HCT116 (cell line): ENCODE measurements at regions not wholly inside any gene's neighbourhood (a gene's known extent, or its start where the extent isn't known, plus 50 kb on each side); places are given as distances from the start of the nearest gene placed in this dataset.

Experiments
- ATAC-seq: fragments of 200-7000 bp; cut with Tn5 transposase; 2 replicates; pipeline ENCODE4 v1.9.1; 2020; ENCODE audit warnings: mild to moderate bottlenecking, moderate library complexity
- BruUV-seq: library from RNA; stranded (reverse); fragments of 400-500 nt; replicated peaks from 2 replicates; lab custom pipeline; 2021; lab: Mats Ljungman, UMichigan
- CTCF ChIA-PET: fragments of 300-600 bp; sonication (Branson Sonifier 250); formaldehyde crosslinking; loops from one replicate; lab custom pipeline; 2021; ENCODE audit warnings: antibody characterized with exemption; lab: Charles Lee
- POLR2A ChIA-PET: fragments of 300-600, 350-600 bp; sonication (Branson Sonifier 250); formaldehyde crosslinking; loops from one replicate; lab custom pipeline; 2021; ENCODE audit warnings: antibody characterized with exemption; lab: Charles Lee
- RAD21 ChIA-PET, 2 experiments: fragments of 300-600 bp; sonication (Branson Sonifier 250); formaldehyde crosslinking; loops; one replicate each; lab custom pipeline; 2023; ENCODE audit warnings: low total read pairs in 2 of 2; ENCODE audit not compliant: uncharacterized antibody in 2 of 2, unreplicated experiment in 2 of 2, low non-redundant PET in 1 of 2; lab: Charles Lee
- DNase-seq: peaks from one replicate; pipeline ENCODE4 v3.0.0-alpha.2; 2010; ENCODE audit warnings: low read depth, low spot score
- H2AFZ ChIP-seq: fragments of 200-600 bp; shearing (Covaris generic), sonication (generic); 2 replicates; pipeline ENCODE4 v1.6.1; 2017; ENCODE audit warnings: low read depth, mixed run types, mixed read lengths, antibody characterized with exemption, low read length; ENCODE audit not compliant: poor library complexity, severe bottlenecking
- H3K27ac ChIP-seq: 2 replicates; pipeline ENCODE4 v1.5.1; 2012; ENCODE audit warnings: low read depth, low read length
- H3K27me3 ChIP-seq: fragments of 200-600 bp; sonication (generic); 2 replicates; pipeline ENCODE4 v1.6.1; 2016; ENCODE audit warnings: mixed run types, low read length, mixed read lengths; ENCODE audit not compliant: insufficient read depth
- H3K36me3 ChIP-seq, 2 experiments: fragments of 200-500 bp in 1 of 2; fragments of 200-600 bp in 1 of 2; sonication (Bioruptor generic) in 1 of 2; sonication (generic) in 1 of 2; 2 replicates each; pipeline versions ENCODE4 v1.5.1 to v1.6.1; 2014 to 2016; ENCODE audit warnings: low read length in 2 of 2, inconsistent platforms in 1 of 2, mixed read lengths in 1 of 2, mixed run types in 1 of 2; ENCODE audit not compliant: insufficient read depth in 2 of 2, control insufficient read depth in 1 of 2
- H3K4me1 ChIP-seq, 2 experiments: fragments of 200-600 bp in 1 of 2; sonication (generic) in 1 of 2; 2 replicates each; pipeline versions ENCODE4 v1.5.1 to v1.6.1; 2012 to 2017; ENCODE audit warnings: low read length in 2 of 2, inconsistent platforms in 1 of 2, mild to moderate bottlenecking in 1 of 2, mixed read lengths in 1 of 2, mixed run types in 1 of 2, moderate library complexity in 1 of 2; ENCODE audit not compliant: insufficient read depth in 2 of 2, control insufficient read depth in 1 of 2
- H3K4me2 ChIP-seq: fragments of 200-600 bp; sonication (generic); 2 replicates; pipeline ENCODE4 v1.6.1; 2017; ENCODE audit warnings: mixed run types, low read length, mixed read lengths
- H3K4me3 ChIP-seq, 2 experiments: fragments of 200-600 bp in 1 of 2; sonication (generic) in 1 of 2; replicated peaks in 1 of 2; 2 replicates each; pipeline ENCODE4 v1.5.1; 2011 to 2016; ENCODE audit warnings: low read length in 2 of 2, control low read depth in 1 of 2, low read depth in 1 of 2, mild to moderate bottlenecking in 1 of 2, mixed read lengths in 1 of 2, mixed run types in 1 of 2
- H3K79me2 ChIP-seq: fragments of 200-600 bp; sonication (generic); 2 replicates; pipeline ENCODE4 v1.6.1; 2017; ENCODE audit warnings: mild to moderate bottlenecking, mixed run types, low read length, moderate library complexity, mixed read lengths; ENCODE audit not compliant: insufficient read depth
- H3K9ac ChIP-seq: fragments of 200-600 bp; sonication (generic); 2 replicates; pipeline ENCODE4 v1.6.1; 2016; ENCODE audit warnings: low read length, mixed read lengths
- H3K9me2 ChIP-seq: fragments of 200-600 bp; sonication (generic), shearing (Covaris generic); 2 replicates; pipeline ENCODE4 v1.6.1; 2017; ENCODE audit warnings: mixed run types, mild to moderate bottlenecking, moderate library complexity; ENCODE audit not compliant: insufficient read depth
- H3K9me3 ChIP-seq, 2 experiments: fragments of 200-500 bp in 1 of 2; fragments of 200-600 bp in 1 of 2; sonication (Bioruptor generic) in 1 of 2; sonication (generic) in 1 of 2; 2 replicates each; pipeline ENCODE4 v1.6.1; 2014 to 2017; ENCODE audit warnings: low read length in 2 of 2, mixed read lengths in 2 of 2, inconsistent platforms in 1 of 2, low read depth in 1 of 2, mild to moderate bottlenecking in 1 of 2, mixed run types in 1 of 2, moderate library complexity in 1 of 2; ENCODE audit not compliant: control insufficient read depth in 1 of 2, insufficient read depth in 1 of 2
- H4K20me1 ChIP-seq: fragments of 200-600 bp; sonication (generic), shearing (Covaris generic); 2 replicates; pipeline ENCODE4 v1.6.1; 2017; ENCODE audit warnings: mixed run types, mild to moderate bottlenecking, moderate library complexity; ENCODE audit not compliant: insufficient read depth
- ATF3 ChIP-seq: IDR thresholded peaks from 2 replicates; pipeline ENCODE4 v1.6.1; 2012
- CBX3 ChIP-seq: IDR thresholded peaks from 2 replicates; pipeline ENCODE4 v1.6.1; 2012; ENCODE audit warnings: low read depth
- CTCF ChIP-seq, 3 experiments: fragments of 200-600 bp in 1 of 3; sonication (generic) in 1 of 3; IDR thresholded peaks in 2 of 3; conservative IDR thresholded peaks in 1 of 3; 2 replicates each; pipeline ENCODE4 v1.5.1; 2012 to 2017; ENCODE audit warnings: low read depth in 2 of 3, low read length in 2 of 3, antibody characterized with exemption in 1 of 3, borderline replicate concordance in 1 of 3, control low read depth in 1 of 3, mild to moderate bottlenecking in 1 of 3, mixed read lengths in 1 of 3, mixed run types in 1 of 3, moderate library complexity in 1 of 3; ENCODE audit not compliant: insufficient read depth in 1 of 3
- EZH2phosphoT487 ChIP-seq: fragments of 200-600 bp; IDR thresholded peaks from 2 replicates; pipeline ENCODE4 v1.6.1; 2018; ENCODE audit warnings: antibody characterized with exemption, borderline replicate concordance
- JUND ChIP-seq: IDR thresholded peaks from 2 replicates; pipeline ENCODE4 v1.6.1; 2012
- MAX ChIP-seq: IDR thresholded peaks from 2 replicates; pipeline ENCODE4 v1.6.1; 2012
- POLR2AphosphoS5 ChIP-seq: IDR thresholded peaks from 2 replicates; pipeline ENCODE4 v1.6.1; 2011; ENCODE audit warnings: mild to moderate bottlenecking, low read depth, low read length, moderate library complexity
- RAD21 ChIP-seq: IDR thresholded peaks from 2 replicates; pipeline ENCODE4 v1.6.1; 2012; ENCODE audit warnings: low read depth, mild to moderate bottlenecking
- SIN3A ChIP-seq: IDR thresholded peaks from 2 replicates; pipeline ENCODE4 v1.6.1; 2012; ENCODE audit warnings: low read depth
- SP1 ChIP-seq: IDR thresholded peaks from 2 replicates; pipeline ENCODE4 v1.6.1; 2012; ENCODE audit warnings: low read depth
- TCF7L2 ChIP-seq: IDR thresholded peaks from 2 replicates; pipeline ENCODE4 v1.7.0; 2011; ENCODE audit warnings: borderline replicate concordance, inconsistent platforms; ENCODE audit not compliant: insufficient read depth, insufficient read length; ENCODE audit errors: extremely low read depth
- ZFX ChIP-seq: fragments of 450-650 bp; IDR thresholded peaks from 2 replicates; pipeline ENCODE4 v1.6.1; 2017
- intact Hi-C: fragments of 100-400 bp; cut with micrococcal nuclease; formaldehyde crosslinking; loops from 2 replicates; pipeline ENCODE4 v1.10.0; 2022

GRCh38 chr9:99606296-99606695, 215.4 kb upstream of the NR4A3 start:
- ChIA-PET CTCF (no interaction called here), RAD21 (no interaction called here)
- Histone ChIP-seq H3K9me3 (no peaks in the 10 kb centered on the region), H3K4me2 (no peak overlapping the region), H3K79me2 (no peaks in the 10 kb centered on the region), H3K9me2 (no peaks in the 10 kb centered on the region), H3K4me1 (peaks cover 3 to 6% of the 10 kb centered on the region in 2 experiments; a peak in 2 of 4 replicates), H3K9ac (no peak overlapping the region), H3K36me3 (no peaks in the 10 kb centered on the region), H3K4me3 (no peak overlapping the region)
- no peak for DNase-seq
- no TSS peak for BruUV-seq
- TF ChIP-seq MAX = no peak
- no peak for TF ChIP-seq CTCF (IDR thresholded peaks at IDR 0.05 in 2 of 3, conservative IDR thresholded peaks at IDR 0.05 in 1 of 3; ENCODE audit: borderline replicate concordance in 1 of 3, insufficient read depth in 1 of 3, low read depth in 2 of 3, low read length in 2 of 3)
- TF ChIP-seq SIN3A = no peak
- TF ChIP-seq CBX3 = no peak
- TF ChIP-seq POLR2AphosphoS5 = no peak
- TF ChIP-seq, all 23 proteins: peak for 0
- H2AFZ ChIP-seq = no peak overlapping the region
- no peaks in the 10 kb centered on the region for H3K27me3 ChIP-seq
- no peak for ATAC-seq
- no peak overlapping the region for H3K27ac ChIP-seq
- intact Hi-C loops = no loop called here
- no peaks in the 10 kb centered on the region for H4K20me1 ChIP-seq
- POLR2A ChIA-PET = no interaction called here

GRCh38 chr9:99606957-99607356, 214.7 kb upstream of the NR4A3 start:
- Histone ChIP-seq H3K4me2 (no peak overlapping the region), H3K36me3 (no peaks in the 10 kb centered on the region), H3K27me3 (no peaks in the 10 kb centered on the region), H3K9ac (no peak overlapping the region), H3K9me2 (no peaks in the 10 kb centered on the region), H3K9me3 (no peaks in the 10 kb centered on the region)
- no peak for DNase-seq
- TF ChIP-seq ATF3 = no peak
- TF ChIP-seq MAX = no peak
- no peak for TF ChIP-seq SIN3A
- no peak for TF ChIP-seq EZH2phosphoT487
- TF ChIP-seq ZFX = no peak
- TF ChIP-seq RAD21 = no peak
- TF ChIP-seq TCF7L2 = no peak
- TF ChIP-seq SP1 = no peak
- TF ChIP-seq JUND = no peak
- TF ChIP-seq, all 23 proteins: peak for 0
- ChIA-PET POLR2A (no interaction called here), RAD21 (no interaction called here), CTCF (no interaction called here)
- Histone ChIP-seq H2AFZ (no peak overlapping the region), H4K20me1 (no peaks in the 10 kb centered on the region), H3K4me3 (no peak overlapping the region), H3K79me2 (no peaks in the 10 kb centered on the region), H3K27ac (no peak overlapping the region), H3K4me1 (peaks cover 3 to 6% of the 10 kb centered on the region in 2 experiments; a peak in 2 of 4 replicates)
- intact Hi-C loops = no loop called here
- no peak for ATAC-seq
- BruUV-seq = no TSS peak
